Smooth muscle cell (in vitro differentiated cells): ENCODE measurements at regions not wholly inside any gene's neighbourhood (a gene's known extent, or its start where the extent isn't known, plus 50 kb on each side); places are given as distances from the start of the nearest gene placed in this dataset.

Experiments
- DNase-seq: peaks from one replicate; lab custom pipeline; 2025; ENCODE audit not compliant: unreplicated experiment; lab: John Stamatoyannopoulos, UW
- H2AFZ ChIP-seq: fragments of 200-600 bp; sonication (generic); 2 replicates; pipeline ENCODE4 v1.6.0; 2016; ENCODE audit warnings: antibody characterized with exemption, low read depth, mild to moderate bottlenecking
- H3F3A ChIP-seq: fragments of 200-600 bp; sonication (generic); 2 replicates; pipeline ENCODE4 v1.6.0; 2017; ENCODE audit warnings: antibody characterized with exemption, low read depth
- H3K27ac ChIP-seq: fragments of 200-600 bp; sonication (generic); 2 replicates; pipeline ENCODE4 v1.5.1; 2016; ENCODE audit warnings: low read depth, mild to moderate bottlenecking
- H3K27me3 ChIP-seq: fragments of 200-600 bp; sonication (generic); 2 replicates; pipeline ENCODE4 v1.6.1; 2016; ENCODE audit warnings: low read depth, mild to moderate bottlenecking
- H3K36me3 ChIP-seq: fragments of 200-600 bp; sonication (generic); 2 replicates; pipeline ENCODE4 v1.5.1; 2016; ENCODE audit warnings: low read depth
- H3K4me1 ChIP-seq: fragments of 200-600 bp; sonication (generic); 2 replicates; pipeline ENCODE4 v1.5.1; 2016; ENCODE audit warnings: low read depth
- H3K4me2 ChIP-seq: fragments of 200-600 bp; sonication (generic); 2 replicates; pipeline ENCODE4 v1.6.0; 2016; ENCODE audit warnings: mild to moderate bottlenecking
- H3K4me3 ChIP-seq: fragments of 200-600 bp; sonication (generic); 2 replicates; pipeline ENCODE4 v1.5.1; 2016; ENCODE audit warnings: mild to moderate bottlenecking
- H3K79me2 ChIP-seq: fragments of 200-600 bp; sonication (generic); 2 replicates; pipeline ENCODE4 v1.6.0; 2016; ENCODE audit warnings: low read depth, mild to moderate bottlenecking
- H3K9ac ChIP-seq: fragments of 200-600 bp; sonication (generic); 2 replicates; pipeline ENCODE4 v1.6.0; 2016; ENCODE audit warnings: low read depth
- H3K9me3 ChIP-seq: fragments of 200-600 bp; sonication (generic); replicated peaks from 2 replicates; pipeline ENCODE4 v1.5.1; 2016; ENCODE audit warnings: low read depth
- H4K20me1 ChIP-seq: fragments of 200-600 bp; sonication (generic); 2 replicates; pipeline ENCODE4 v1.6.0; 2016; ENCODE audit warnings: low read depth
- CTCF ChIP-seq: fragments of 200-600 bp; sonication (generic); IDR thresholded peaks from 2 replicates; pipeline ENCODE4 v1.5.1; 2017; ENCODE audit warnings: borderline replicate concordance, mild to moderate bottlenecking, antibody characterized with exemption; ENCODE audit not compliant: insufficient read depth, poor library complexity, severe bottlenecking
- WGBS: methylation state at CpG from one replicate; pipeline ENCODE4 v1.1.7; 2016; ENCODE audit warnings: low lambda C conversion rate; 5-methylcytosine and 5-hydroxymethylcytosine counted together

DNA sequence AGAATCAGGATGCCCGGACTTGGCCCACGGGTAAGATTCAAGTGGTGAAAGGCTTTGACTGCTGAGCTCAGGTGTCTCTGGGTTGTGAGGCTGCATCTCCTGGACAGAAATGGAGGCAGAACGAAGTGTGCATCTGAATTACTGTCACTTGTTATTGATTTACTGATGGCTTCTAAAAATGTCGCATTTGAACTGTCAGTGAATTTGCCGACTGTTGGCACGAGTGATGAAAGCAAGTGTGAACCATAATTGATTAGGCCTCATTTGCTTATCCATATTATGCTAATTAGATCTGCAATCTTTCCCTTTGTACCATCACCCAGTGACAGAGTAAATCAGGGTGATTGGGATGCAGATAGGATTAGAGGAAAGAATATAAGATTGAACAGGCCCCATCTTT lies 252.4 kb downstream of the NUF2 start:
- Histone ChIP-seq H3K9ac (no peak overlapping the region), H3K27me3 (no peaks in the 10 kb centered on the region), H2AFZ (no peak overlapping the region), H3K4me1 (no peaks in the 10 kb centered on the region), H3K4me2 (no peak overlapping the region), H3K79me2 (no peaks in the 10 kb centered on the region), H3K4me3 (no peak overlapping the region), H3K9me3 (no peaks in the 10 kb centered on the region), H4K20me1 (no peaks in the 10 kb centered on the region), H3K27ac (no peak overlapping the region), H3K36me3 (no peaks in the 10 kb centered on the region), H3F3A (no peaks in the 10 kb centered on the region)
- WGBS: 95% methylated on average over 6 of the region's 6 CpGs
- TF ChIP-seq CTCF: no peak
- no peak for DNase-seq

DNA sequence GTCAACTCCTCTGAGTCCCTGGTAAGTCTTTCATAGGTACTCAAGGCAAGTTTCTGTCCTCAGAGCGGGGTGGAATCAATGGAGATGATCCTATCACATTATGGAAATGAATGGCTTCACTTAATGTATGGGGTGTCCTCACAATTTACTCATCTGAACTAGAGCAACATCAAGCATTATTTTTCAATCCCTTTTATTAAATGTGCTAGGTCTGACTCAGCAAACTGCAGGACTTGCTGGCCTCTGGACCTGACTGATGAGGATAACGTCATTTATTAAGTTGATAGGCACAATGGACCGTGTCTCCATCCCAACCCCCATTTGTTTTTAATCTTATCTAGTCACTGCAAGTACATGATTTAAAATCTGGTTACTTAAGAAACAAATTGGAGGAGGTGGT lies 259.2 kb downstream of the NUF2 start:
- no peak for TF ChIP-seq CTCF
- DNase-seq: no peak
- no peaks in the 10 kb centered on the region for H3K36me3 ChIP-seq

GRCh38 chr1:163583661-163584181 lies 262.0 kb downstream of the NUF2 start:
- H3K36me3 ChIP-seq: no peaks in the 10 kb centered on the region
- H3F3A ChIP-seq: no peaks in the 10 kb centered on the region
- no peak for DNase-seq
- no peaks in the 10 kb centered on the region for H4K20me1 ChIP-seq
- H3K4me3 ChIP-seq: no peak overlapping the region
- H3K27ac ChIP-seq: no peak overlapping the region
- H3K4me1 ChIP-seq: no peaks in the 10 kb centered on the region
- no peaks in the 10 kb centered on the region for H3K79me2 ChIP-seq
- no peaks in the 10 kb centered on the region for H3K9me3 ChIP-seq
- no peak for TF ChIP-seq CTCF
- H3K9ac ChIP-seq: no peak overlapping the region
- peak overlapping the region; percentile 13 for H2AFZ ChIP-seq
- 20% methylated on average over 4 of the region's 4 CpGs for WGBS
- no peak overlapping the region for H3K4me2 ChIP-seq
- H3K27me3 ChIP-seq: no peaks in the 10 kb centered on the region

More for the DNA sequence above, 259.2 kb downstream of the NUF2 start:
- no peak overlapping the region for H3K27ac ChIP-seq
- 71% methylated on average over 3 of the region's 3 CpGs for WGBS
- no peaks in the 10 kb centered on the region for H3K79me2 ChIP-seq
- no peaks in the 10 kb centered on the region for H3K4me1 ChIP-seq
- H3K27me3 ChIP-seq: no peaks in the 10 kb centered on the region
- no peak overlapping the region for H3K9ac ChIP-seq
- no peak overlapping the region for H3K4me2 ChIP-seq
- no peaks in the 10 kb centered on the region for H4K20me1 ChIP-seq
- H3K9me3 ChIP-seq: no peaks in the 10 kb centered on the region
- H3F3A ChIP-seq: no peaks in the 10 kb centered on the region
- no peak overlapping the region for H2AFZ ChIP-seq
- H3K4me3 ChIP-seq: no peak overlapping the region

- Histone ChIP-seq H3K4me2 (no peak overlapping the region), H4K20me1 (no peaks in the 10 kb centered on the region), H3K9me3 (no peaks in the 10 kb centered on the region), H3K4me1 (no peaks in the 10 kb centered on the region), H3K27ac (no peak overlapping the region), H3K9ac (no peak overlapping the region), H3F3A (no peaks in the 10 kb centered on the region), H3K79me2 (no peaks in the 10 kb centered on the region), H3K4me3 (no peak overlapping the region), H3K36me3 (no peaks in the 10 kb centered on the region), H2AFZ (no peak overlapping the region), H3K27me3 (no peaks in the 10 kb centered on the region)
- WGBS: 93% methylated on average over 3 of the region's 3 CpGs
- no peak for TF ChIP-seq CTCF
- DNase-seq: no peak
Observed at GRCh38 chr1:163585796-163586195, 264.0 kb downstream of the NUF2 start.
